Right forelimb (tissue), 1 donor: ENCODE measurements at regions not wholly inside any gene's neighbourhood (a gene's known extent, or its start where the extent isn't known, plus 50 kb on each side); places are given as distances from the start of the nearest gene placed in this dataset.
A peak's percentile ranks its signal among the peaks of the same experiment; 100 is the strongest.
"Not testable (repeated sequence)": the region's sequence is repeated elsewhere in the genome, so short reads cannot be mapped to it uniquely, and the experiment has no call there.

Experiments used
- DNase-seq: peaks from one replicate; pipeline ENCODE4 v3.0.0-alpha.2; 2018

DNA sequence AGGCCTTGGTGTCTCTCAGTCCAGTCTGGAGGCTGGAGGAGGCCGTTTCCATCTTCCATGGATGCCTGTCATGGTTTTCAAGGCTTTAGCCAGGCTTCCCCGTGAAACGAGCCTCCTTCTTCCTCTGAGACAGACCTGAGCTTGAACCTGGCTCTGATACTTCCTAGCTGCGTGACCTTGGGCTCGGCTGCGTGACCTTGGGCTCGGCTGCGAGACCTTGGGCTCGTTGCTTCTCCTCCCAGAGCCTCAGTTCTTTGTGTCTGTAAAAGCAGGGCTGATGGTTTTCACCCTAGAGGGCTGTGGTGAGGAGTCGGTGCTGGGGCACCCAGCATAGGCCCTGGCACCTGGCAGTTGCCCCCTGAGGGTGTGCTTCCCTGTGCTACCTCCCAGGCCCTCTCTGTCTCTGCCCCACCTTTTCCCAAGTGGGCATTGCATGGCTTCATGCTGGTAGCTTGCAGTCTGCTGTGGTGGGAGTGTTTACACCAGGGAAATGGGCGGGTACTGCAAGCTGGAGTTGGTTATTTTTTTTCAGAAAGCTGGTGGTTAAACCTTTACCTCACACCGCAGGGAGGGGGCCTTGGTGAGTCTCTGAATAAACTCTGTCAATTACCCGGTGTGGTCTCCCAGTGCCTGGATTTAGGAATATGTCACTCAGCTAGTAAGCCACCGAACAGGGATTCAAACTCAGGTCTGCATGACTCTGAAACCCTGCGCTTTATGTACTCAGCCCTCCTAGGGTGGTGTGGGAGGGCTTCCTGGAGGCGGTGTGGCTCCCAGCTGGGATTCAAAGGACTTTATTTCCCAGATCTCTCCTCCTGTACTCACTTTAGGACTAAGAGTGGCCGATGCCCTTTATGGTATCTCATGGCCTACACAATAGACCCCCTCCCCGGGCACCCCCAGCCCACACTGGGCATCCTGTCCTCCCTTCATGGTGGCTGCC, 129.0 kb upstream of the CIBAR2 start:
- no peak for DNase-seq

GRCh38 chr16:85242140-85242539, 129.9 kb upstream of the CIBAR2 start:
- no peak for DNase-seq

DNA sequence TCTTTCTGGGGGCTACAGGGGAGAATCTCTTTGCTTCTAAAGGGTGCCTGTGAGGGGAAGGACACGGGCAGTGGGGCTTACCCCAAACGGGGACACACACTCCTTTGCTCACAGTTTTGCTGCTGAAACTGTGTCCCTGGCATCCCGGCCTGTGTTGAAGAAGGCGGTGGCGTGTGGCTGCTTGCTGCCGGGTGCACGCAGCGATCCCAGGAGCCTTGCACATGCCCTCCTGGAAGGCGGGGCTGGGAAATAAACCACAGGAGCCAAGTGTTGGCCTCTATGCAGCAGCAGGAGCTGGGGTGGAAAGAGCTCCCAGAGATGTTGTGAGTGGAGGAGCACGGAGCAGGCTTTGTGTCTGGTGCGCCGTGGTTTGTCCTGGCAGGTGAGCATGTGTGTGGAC, 131.0 kb upstream of the CIBAR2 start:
- DNase-seq: no peak

- DNase-seq: not testable (repeated sequence)
These were observed 132.2 kb upstream of the CIBAR2 start for GRCh38 chr16:85244452-85244851.

- peak; percentile 85 for DNase-seq
These were observed 133.3 kb upstream of the CIBAR2 start for GRCh38 chr16:85245307-85246172.

- DNase-seq: no peak
These were observed 134.2 kb upstream of the CIBAR2 start for GRCh38 chr16:85246473-85246872.

DNA sequence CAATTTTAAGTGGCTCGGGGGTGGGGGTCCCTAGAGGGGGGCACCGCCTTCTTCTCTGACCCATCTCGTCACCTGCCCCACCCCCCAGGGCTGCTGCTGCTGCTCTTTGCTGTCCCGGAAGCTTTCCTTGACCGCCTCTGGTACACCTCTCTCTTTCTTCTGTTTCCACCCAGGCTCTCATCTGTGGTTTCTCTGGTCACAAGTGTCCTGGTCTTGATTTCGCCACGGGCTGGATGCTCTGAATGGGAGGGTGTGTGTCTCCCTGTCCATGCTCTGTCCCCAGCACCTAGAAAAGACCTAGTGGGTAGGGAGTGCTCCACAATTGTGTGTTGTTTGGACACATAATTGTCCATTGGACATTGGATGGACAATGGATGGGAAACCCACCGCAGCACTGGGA, 134.7 kb upstream of the CIBAR2 start:
- DNase-seq: no peak

- no peak for DNase-seq
These were observed 136.1 kb upstream of the CIBAR2 start for GRCh38 chr16:85248342-85248741.

GRCh38 chr16:85248857-85249256, 136.6 kb upstream of the CIBAR2 start:
- no peak for DNase-seq

DNA sequence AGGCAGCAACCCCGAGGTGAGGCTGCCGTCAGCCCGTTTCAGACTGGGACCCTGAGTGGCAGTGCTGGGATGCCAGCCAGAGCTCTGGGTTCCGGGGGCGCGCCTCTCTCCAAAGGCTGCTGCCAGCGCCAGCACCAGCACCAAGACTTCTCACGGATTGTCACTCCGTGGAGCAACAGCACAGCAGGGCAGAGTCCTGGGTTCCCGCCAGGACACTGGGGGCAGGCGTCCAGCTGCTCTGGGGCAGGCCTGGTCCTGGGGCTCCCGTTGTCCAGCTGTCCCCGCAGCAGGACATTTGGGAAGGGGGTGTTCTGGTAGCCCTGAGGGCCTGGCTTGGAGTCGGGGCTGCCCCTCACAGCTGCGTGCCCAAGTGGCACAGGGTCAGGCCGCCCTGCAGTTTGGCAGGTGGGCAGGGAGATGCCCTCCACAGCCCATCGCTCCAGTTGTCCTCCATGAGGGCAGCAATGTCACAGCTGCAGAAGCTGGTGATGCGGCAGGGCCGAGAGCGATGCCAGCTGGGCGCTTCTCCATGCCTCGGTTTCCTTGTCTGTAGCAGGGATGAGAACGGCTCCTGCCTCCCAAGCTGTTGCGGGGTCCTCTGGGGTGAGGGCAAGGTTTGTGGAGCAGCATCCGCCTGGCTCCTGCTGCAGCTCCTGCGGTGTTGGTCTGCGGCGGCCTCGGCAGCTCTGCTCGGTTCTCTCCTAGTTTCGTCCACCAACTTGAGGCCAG, 137.3 kb upstream of the CIBAR2 start:
- DNase-seq: no peak

DNA sequence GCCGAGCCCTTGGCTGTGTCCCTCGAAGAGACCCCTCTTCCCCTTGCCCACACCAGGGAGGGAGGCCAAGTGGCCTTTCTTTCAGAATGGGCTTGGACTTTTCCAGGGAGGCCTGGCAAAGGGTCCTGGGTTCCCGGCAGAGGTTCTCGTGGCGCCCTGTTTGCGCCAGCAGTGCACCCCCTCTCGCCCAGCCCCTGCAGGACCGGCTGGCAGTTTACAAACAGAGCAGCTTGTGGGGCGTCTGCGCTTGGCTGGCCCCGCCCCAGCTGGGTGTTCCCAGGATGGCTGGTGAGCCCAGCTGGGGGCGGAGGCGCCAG, 137.8 kb upstream of the CIBAR2 start:
- DNase-seq: no peak

DNA sequence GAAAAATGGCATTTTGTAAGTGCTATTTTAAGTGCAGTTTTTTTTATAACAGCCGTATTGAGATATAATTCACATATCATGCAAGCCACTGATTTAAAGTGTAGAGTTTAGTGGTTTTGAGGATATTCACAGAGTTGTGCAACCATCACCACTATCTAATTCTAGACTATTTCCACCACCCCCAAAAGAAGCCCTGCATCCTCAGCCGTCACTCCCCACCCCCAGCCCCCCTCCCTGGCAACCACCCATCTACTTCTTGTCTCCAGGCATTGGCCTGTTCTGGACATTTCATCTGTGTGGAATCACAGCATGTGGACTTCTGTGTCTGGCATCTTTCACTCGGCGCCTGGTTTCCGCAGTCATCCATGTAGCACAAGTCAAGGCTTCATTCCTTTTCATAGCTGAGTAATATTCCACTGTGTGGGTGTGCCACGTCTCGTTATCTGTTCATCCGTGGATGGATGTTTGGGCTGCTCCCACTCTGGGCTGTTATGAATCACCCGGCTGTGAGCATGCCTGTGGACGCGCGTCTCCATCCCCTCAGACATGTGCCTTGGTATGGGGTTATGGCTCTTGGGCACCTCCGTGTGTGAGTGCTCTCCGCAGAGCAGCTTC, 138.4 kb upstream of the CIBAR2 start:
- no peak for DNase-seq

DNA sequence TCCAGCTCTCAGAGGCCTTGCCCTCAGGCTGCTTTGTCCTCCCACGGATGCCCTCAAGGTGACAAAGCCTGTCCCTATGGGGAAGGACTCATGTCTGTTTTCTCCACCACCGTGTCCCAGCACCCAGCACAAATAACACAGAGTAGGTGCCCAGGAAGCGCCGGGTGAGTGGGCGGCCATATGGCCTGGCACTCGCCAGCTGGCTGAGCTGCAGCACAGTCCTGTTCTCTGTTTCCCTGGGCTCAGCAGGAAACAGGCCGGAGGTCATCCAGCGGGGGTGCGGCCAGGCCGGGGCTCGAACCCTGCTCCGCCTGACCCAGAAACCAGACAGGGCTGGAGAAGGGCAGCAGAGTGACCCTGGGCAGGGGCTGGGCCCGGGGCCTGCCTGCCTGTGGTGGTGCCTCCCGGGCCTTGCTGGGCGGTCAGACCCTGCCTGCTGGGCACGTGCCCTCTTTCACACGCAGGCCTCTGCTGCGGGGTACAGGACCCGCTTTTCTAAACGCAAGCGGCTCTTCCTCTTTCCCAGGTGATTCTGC, 139.0 kb upstream of the CIBAR2 start:
- no peak for DNase-seq

GRCh38 chr16:85252014-85252413, 139.7 kb upstream of the CIBAR2 start:
- no peak for DNase-seq

- DNase-seq: no peak
These were observed 140.2 kb upstream of the CIBAR2 start for GRCh38 chr16:85252461-85252860.

- peak; percentile 82 for DNase-seq
These were observed 141.0 kb upstream of the CIBAR2 start for GRCh38 chr16:85253084-85253941.

DNA sequence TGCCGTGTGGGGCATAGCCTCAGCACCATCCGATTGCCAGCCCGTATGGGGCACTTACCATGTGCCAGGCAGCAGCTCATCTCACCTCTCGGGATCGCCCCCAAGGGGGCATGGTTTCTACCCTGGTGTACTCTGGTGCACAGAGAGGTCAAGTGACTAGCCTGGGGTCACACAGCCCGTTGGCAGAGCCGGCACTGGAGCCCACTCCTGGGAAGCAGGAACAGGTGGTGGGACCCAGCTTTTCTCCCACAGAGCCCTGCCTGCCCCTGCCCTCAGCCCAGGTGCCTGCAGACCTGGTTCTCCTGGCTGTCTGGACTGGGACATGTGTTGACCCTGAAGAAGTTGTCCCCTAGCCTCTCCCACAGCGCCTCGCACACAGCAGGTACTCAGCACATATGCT, 141.8 kb upstream of the CIBAR2 start:
- DNase-seq: no peak

- DNase-seq: no peak
These were observed 142.6 kb upstream of the CIBAR2 start for GRCh38 chr16:85254921-85255320.

GRCh38 chr16:85255777-85256176, 143.5 kb upstream of the CIBAR2 start:
- no peak for DNase-seq

DNA sequence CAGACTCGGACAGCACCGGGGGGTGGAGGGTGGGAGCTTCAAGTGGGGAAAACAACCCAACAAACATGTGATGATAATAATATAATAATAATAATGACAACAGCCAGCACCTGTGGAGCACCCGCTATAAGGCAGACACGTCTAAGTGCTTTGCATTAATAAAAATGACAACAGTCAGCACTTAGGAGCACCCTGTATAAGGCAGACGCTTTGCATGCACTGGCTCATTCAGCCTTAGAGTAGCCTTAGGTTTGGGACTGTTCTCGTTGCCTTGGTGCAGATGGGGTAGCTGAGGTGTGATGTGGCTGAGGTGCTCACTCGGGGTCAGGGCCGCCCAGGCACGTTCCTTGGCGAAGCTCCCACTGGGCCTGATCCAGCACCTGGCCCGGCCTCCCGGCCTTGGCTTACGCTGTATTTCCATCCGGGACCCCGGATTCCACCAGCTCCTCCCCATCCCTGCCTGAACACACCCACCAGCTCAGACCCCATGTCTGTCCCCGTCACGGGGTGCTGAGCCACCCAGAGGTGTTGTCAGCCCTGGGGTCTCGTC, 144.0 kb upstream of the CIBAR2 start:
- DNase-seq: no peak

- DNase-seq: no peak
These were observed 145.2 kb upstream of the CIBAR2 start for GRCh38 chr16:85257483-85257882.
